Breast epithelium (tissue), 3 donors: ENCODE measurements at regions not wholly inside any gene's neighbourhood (a gene's known extent, or its start where the extent isn't known, plus 50 kb on each side); places are given as distances from the start of the nearest gene placed in this dataset.

Experiments
- CTCF ChIP-seq, 3 donors: fragments of 450-650 bp; IDR thresholded peaks; one replicate each; pipeline ENCODE4 v1.5.1; 2016 to 2017; ENCODE audit warnings: antibody characterized with exemption in 3 of 3, mild to moderate bottlenecking in 3 of 3, moderate library complexity in 3 of 3
- POLR2A ChIP-seq: fragments of 450-650 bp; IDR thresholded peaks from one replicate; pipeline ENCODE4 v1.6.1; 2016; ENCODE audit warnings: antibody characterized with exemption, mild to moderate bottlenecking, moderate library complexity

DNA sequence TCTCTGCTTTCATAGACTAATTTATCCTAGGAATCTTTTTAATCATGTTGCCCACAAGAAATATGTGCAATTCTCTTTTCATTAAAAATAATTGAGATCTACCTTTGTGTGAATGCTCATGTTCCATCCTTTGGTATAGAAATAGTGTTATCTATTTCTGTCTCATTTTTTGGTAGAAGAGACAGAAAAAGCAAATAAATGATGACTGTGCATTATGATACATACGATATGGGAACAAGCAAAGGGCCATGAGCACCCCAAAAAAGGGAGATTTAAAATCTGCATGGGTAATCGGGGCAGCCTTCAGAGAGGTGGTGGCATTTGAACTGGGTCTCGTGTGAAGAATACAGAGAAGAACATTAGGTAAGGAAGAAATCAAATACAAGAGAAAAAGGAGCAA, 1197.5 kb upstream of the AUTS2 start:
- TF ChIP-seq CTCF (IDR thresholded peaks at IDR 0.05) (no peak), POLR2A (no peak)
